ENCODE measurements at regions not wholly inside any gene's neighbourhood (a gene's known extent, or its start where the extent isn't known, plus 50 kb on each side); places are given as distances from the start of the nearest gene placed in this dataset.

DNA sequence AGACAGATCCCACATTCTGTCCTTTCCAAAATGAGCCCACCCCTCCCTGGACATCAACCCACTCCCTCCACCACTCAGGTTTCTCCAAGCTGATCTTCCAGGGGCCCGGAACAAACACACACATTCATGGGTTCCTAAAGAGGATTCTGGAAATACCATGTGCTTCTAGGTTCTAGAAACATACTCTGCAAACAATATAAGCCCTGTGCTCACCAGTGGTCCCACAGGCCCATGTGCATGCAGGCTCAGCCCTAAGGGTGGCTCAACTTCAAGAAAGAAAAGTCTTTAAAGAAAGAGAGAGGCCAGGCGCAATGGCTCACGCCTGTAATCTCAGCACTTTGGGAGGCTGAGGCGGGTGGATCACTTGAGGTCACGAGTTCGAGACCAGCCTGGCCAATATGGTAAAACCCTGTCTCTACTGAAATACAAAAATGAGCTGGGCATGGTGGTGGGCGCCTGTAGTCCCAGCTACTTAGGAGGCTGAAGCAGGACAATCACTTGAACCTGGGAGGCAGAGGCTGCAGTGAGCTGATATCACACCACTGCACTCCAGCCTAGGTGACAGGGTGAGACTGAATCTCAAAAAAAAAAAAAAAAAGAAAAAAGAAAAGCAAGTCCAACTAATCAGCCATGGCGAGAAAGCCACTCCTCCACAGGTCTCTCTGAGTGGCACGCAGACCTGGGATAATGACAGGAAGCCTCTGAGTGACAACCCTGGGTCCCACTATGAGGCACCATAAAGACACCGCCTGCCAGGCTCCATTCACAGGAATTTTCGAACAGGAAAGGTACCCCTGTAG, 59.5 kb upstream of the PNMA1 start:
- H3K36me3 Mint-ChIP-seq: peaks cover 15% of the 10 kb centered on the region
- H3K27ac Mint-ChIP-seq: peak overlapping the region; percentile 57
- no peak for DNase-seq
- H3K27me3 Mint-ChIP-seq: no peaks in the 10 kb centered on the region
- peaks cover 76% of the 10 kb centered on the region for H3K4me1 Mint-ChIP-seq
- H3K9me3 Mint-ChIP-seq: peaks cover 2% of the 10 kb centered on the region
- no peak overlapping the region for H3K4me3 Mint-ChIP-seq

- peaks cover 2% of the 10 kb centered on the region for H3K9me3 Mint-ChIP-seq
- H3K4me3 Mint-ChIP-seq: peak overlapping the region; percentile 32
- peaks cover 12% of the 10 kb centered on the region for H3K36me3 Mint-ChIP-seq
- H3K27ac Mint-ChIP-seq: peak overlapping the region; percentile 86
- peaks cover 63% of the 10 kb centered on the region for H3K4me1 Mint-ChIP-seq
- H3K27me3 Mint-ChIP-seq: no peaks in the 10 kb centered on the region
- peak; percentile 85 for DNase-seq
These were observed 57.9 kb upstream of the PNMA1 start for GRCh38 chr14:73771848-73772638.

DNA sequence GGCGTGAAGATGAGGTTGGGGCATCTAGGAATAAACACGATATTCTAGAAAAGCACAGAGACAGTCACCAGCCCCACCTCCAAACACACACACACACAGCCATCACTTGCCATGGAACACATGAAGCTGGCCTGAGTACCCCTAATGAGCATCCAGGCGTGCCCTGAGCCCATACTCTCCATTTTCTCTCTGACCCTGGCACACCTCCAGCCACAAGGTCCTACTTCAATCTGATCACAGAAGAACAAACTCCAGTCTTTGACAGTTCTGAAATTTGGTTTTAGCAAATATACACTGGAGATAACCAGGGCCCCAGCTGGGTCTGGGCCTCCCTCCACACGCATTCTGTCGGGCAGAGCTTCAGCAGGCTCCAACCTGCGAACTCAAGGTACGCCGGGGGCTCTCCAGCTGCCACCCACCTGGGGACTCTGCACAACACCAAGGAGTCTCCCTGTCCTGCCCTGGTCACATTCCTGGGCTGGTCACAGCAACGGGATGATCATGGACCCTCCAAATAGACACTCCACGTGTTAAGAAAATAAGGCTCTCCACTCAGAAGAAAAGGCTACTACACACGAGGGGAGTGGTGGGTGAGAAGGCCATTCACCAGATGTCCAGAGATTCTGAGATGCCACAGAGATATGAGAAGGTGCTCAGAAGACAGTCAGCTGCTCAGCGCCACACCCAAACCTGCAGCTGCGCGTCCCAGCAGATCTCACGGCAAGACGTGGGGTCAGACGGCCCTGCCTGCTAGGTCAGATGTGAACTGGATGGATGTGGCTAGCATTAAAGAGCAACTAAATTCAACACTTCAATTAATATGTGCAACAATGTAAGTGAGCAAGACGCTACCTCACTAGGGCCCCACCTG, 57.0 kb upstream of the PNMA1 start:
- Mint-ChIP-seq H3K4me1 (peaks cover 64% of the 10 kb centered on the region), H3K4me3 (peak overlapping the region; percentile 40), H3K9me3 (peaks cover 2% of the 10 kb centered on the region), H3K27me3 (no peaks in the 10 kb centered on the region), H3K27ac (peak overlapping the region; percentile 86), H3K36me3 (peaks cover 12% of the 10 kb centered on the region)
- no peak for DNase-seq

- Mint-ChIP-seq H3K27me3 (no peaks in the 10 kb centered on the region), H3K27ac (no peak overlapping the region)
These were observed 53.9 kb upstream of the PNMA1 start for GRCh38 chr14:73768107-73768506.

GRCh38 chr14:73764406-73765280, 50.5 kb upstream of the PNMA1 start:
- Mint-ChIP-seq H3K9me3 (no peaks in the 10 kb centered on the region), H3K27me3 (no peaks in the 10 kb centered on the region), H3K4me1 (peaks cover 64% of the 10 kb centered on the region), H3K36me3 (peaks cover 6% of the 10 kb centered on the region), H3K4me3 (no peak overlapping the region), H3K27ac (no peak overlapping the region)
- DNase-seq: no peak

More at GRCh38 chr14:73768107-73768506, 53.9 kb upstream of the PNMA1 start:
- Mint-ChIP-seq H3K36me3 (peaks cover 12% of the 10 kb centered on the region), H3K4me1 (peaks cover 61% of the 10 kb centered on the region), H3K9me3 (peaks cover 1% of the 10 kb centered on the region), H3K4me3 (no peak overlapping the region)
- no peak for DNase-seq

Data from activated naive CD8-positive, alpha-beta T cell treated with anti-CD3 and anti-CD28 coated beads for 36 hours (primary cell).